Epidermal melanocyte (primary cell): ENCODE measurements at regions not wholly inside any gene's neighbourhood (a gene's known extent, or its start where the extent isn't known, plus 50 kb on each side); places are given as distances from the start of the nearest gene placed in this dataset.
"Not testable (repeated sequence)": the region's sequence is repeated elsewhere in the genome, so short reads cannot be mapped to it uniquely, and the experiment has no call there.

ENCODE experiments used
- DNase-seq: peaks from one replicate; pipeline ENCODE4 v3.0.0; 2011; ENCODE audit warnings: low spot score; ENCODE audit not compliant: insufficient read length

DNA sequence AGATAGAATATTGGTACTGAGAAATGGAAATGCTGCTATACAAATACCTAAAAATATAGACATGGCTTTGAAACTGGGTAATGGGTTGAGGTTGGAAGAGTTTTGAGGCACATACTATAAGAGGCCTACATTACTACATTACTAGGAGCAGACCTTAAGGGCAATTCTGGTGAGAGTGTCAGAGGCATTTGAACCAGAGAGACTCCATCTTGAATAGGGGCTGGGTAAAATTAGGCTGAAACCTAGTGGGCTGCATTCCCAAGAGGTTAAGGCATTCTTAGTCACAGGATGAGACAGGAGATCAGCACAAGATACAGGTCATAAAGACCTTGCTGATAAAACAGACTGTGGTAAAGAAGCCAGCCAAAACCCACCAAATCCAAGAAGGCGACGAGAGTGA, 104.6 kb upstream of the ADRA1B start:
- DNase-seq, result no peak

DNA sequence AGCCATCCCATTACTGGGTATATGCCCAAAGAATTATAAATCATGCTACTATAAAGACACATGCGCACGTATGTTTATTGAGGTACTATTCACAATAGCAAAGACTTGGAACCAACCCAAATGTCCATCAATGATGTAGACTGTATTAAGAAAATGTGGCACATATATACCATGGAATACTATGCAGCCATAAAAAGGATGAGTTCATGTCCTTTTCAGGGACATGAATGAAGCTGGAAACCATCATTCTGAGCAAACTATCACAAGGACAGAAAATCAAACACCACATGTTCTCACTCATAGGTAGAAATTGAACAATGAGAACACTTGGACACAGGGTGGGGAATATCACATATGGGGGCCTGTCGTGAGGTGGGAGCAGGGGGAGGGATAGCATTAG, 103.5 kb upstream of the ADRA1B start:
- DNase-seq, result not testable (repeated sequence)

DNA sequence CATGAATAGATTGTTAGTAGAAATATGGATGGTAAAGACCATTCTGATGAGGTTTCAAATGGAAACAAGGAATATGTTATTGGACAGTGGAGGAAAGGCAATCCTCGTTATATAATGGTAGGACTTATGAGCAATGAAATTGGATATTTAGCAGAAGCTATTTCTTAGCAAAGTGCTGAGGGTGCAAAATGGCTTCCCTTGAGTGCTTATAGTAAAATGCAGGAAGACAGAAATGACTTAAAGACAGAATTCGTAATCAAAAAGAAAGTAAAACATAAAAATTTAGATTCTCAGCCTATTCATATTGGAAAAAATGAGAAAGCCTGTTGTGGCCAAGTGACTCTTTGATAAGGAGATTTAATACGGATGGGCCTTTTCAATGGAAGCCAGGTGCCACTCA, 102.1 kb upstream of the ADRA1B start:
- no peak for DNase-seq

DNA sequence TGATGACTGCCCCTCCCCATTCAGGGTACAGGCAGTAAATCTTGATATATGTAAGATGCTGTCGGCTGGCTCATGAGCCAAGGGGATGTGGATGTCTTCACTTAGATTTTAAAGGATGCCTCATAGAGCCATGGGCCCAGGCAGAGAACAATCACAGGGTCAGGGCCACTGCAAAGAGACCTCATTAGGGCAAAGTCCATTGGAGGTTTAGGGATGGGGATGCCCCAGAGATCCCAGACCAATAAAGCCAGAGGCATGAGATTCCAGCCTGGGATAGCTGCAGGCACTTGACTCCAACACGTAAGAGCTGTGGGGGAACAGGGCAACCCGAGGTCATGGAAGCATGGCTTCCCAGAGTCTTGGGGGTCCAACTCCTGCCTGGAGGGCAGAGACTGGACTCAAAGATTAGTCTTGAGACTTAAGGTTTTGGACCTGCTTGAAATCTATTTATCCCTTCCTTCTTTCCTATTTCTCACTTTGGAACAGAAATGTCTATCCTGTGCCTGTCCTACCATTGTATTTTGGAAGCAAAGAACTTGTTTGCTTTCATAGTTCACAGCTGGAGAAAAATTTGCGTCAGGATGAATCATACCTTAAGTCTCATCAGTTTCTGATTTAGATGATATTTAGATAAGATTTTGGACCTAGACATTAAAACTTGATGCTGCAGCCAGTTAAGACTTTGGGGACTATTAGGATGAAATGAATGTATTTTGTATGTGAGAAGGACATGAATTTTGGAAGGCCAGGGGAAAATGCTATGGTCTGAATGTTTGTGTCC, 101.3 kb upstream of the ADRA1B start:
- DNase-seq, result no peak

DNA sequence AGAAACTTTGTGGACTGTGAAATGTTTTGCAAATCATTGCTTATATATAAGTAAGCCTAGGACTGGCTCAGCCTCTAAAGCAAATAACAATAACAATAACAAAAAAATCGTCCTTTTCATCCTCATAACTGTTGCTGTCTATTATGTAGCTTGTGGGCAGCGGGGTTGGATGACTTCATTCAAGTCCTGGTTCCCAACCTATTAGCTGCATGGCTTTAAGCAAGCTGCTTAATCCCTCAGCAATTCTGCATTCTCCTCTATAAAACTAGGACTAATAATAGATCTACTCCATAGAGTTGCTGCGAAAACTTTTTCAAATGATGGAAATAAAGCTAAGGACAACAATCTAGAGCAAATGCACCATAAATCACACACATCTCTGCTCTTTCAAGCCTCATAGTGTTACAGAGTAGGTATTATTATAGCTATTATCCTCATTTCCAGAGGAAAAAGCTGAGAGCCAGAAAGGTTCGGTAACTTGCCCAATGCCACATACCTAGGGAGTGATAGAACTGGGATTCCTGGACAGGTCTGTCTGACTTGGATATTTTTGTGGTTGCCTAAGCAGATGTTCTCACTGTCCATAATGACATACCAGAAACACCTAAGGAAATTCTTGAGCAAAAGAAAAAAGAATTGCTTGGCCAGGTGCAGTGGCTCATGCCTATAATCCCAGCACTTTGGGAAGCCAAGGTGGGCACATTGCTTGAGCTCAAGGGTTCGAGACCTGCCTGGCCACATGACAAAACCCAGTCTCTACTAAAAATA, 98.8 kb upstream of the ADRA1B start:
- DNase-seq, result no peak

DNA sequence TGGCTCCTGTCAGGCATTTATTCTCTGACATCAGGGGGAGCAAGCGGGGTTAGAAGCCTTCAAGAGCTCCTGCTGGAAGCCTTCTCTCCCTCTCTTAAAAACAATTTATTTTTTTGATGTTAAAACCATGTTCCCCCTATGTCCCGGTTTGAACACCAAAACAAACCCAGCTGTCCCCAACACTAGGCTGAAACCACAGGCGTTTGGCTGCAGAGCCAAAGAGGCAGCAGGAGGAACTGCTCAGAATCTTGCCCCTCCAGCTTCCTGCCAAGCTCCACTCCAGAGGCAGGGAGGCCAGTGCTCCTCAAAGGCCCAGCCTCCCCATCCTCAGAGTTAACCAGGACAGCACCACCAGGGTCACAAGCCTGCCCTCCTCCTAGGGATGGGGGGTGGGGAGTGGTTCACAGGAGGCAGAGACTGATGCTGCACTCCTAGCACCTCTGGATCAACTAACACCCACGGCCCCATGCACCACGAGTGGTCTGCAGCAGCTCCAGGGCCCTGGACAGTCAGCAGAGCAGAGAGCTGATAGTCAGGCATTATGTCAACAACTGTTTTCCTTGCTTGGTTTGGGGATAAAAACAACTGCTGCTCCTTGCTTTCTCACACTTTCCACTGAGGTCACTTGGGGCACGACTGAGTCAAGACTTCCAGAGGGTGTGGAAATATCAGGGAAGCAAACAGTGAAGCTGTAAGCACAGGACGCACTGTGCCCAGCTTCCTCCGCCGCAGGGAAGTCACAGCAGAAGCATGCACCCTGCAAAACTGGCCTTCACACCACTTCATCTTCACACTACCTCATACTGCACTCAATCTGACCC, 96.5 kb upstream of the ADRA1B start:
- DNase-seq, result no peak

DNA sequence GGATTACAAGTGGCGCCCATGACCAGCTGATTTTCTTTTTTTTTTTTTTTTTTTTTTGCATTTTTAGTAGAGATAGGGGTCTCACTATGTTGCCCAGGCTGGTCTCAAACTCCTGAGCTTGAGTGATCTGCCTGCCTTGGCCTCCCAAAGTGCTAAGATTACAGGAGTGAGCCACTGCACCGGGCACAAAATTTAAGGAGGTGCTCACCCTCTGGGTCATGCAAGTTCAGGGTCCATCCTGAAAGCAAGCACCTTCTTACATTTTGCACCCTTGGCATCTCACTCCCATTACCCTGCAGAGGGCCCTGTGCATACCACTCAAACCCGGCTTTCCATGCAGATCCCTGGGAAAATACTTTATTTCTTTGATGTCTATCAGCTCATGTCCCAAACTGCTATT, 95.6 kb upstream of the ADRA1B start:
- no peak for DNase-seq

DNA sequence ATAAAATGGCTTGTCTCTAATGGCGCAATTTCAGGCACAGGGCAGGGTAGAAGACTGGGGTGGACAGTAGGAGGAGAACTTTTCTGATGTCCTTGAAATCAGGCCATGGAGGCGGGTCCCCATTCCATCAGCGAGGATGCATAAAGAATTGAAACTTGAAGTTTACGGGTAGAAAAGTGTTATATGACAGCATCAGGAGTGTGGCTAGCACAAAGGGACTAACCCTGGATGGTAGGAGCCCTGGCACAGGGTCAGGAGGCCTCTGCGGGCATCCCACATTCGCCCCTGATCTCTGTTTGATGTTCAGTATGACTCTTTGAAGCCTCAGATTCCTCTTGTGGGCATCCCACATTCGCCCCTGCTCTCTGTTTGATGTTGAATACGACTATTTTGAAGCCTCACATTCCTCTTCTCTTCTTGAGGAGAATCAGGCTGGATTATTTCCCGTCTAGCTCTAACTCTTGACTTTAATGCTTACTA, 94.8 kb upstream of the ADRA1B start:
- no peak for DNase-seq

DNA sequence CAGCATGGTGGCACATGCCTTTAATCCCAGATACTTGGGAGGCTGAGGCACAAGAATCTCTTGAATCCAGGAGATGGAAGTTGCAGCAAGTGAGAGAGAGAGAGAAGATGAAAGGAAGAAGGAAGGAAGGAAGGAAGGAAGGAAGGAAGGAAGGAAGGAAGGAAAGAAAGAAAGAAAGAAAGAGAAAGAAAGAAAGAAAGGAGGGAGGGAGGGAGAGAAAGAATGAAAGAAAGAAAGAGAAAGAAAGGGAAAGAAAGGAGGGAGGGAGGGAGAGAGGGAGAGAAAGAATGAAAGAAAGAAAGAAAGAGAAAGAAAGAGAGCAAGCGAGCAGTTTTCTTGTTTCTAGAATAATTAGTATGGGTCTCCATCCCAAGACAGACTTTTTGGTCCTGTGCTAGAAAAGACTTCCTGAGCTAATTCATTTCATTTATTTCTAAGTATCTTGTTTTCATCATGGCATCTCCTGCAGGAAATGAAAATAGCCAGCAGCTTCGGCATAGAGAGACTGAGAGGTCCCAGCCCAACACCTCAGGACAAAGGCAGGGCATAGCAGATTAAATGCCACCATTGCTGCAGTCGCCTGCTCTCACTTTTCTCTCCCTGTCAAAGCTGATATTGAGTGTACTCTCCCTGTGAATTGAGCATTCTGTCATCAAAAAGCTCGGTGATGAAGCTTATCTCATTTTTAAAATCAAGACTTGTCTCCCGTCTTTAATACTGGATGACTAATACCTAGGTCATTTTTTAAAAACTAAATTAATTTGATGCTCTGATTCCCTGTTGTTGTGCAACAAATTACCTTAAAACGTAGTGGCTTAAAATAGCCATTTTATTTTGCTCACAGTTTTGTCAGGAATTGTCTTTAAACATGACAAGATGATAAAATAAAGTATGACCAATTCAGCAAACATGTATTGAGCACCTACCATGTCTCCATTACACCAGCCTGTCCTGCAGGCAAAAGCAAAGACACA, 91.8 kb upstream of the ADRA1B start:
- DNase-seq, result no peak

DNA sequence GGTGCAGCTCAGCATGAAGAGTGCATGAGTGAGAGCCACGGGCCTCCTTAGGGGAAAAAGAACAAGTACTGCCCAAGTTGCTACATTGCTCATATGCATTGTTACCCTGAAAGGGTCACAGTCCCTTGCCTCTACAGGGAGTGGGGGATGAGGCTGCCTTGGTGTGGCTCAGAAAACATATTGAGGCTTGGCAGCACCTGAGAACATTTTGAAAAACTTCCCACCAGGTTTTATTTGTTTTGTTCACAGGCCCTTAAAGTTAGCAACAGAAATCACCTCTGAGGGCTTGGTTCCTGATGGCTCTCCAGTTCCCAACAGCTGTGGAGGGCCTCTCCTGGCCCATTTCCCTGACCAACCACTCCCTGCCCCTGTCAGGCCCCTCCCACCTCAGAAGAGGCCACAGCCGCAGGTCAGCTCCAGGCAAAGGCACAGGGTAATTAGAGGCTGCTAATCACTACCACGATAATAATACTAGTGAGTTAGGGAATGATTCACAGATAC, 90.7 kb upstream of the ADRA1B start:
- DNase-seq, result no peak

DNA sequence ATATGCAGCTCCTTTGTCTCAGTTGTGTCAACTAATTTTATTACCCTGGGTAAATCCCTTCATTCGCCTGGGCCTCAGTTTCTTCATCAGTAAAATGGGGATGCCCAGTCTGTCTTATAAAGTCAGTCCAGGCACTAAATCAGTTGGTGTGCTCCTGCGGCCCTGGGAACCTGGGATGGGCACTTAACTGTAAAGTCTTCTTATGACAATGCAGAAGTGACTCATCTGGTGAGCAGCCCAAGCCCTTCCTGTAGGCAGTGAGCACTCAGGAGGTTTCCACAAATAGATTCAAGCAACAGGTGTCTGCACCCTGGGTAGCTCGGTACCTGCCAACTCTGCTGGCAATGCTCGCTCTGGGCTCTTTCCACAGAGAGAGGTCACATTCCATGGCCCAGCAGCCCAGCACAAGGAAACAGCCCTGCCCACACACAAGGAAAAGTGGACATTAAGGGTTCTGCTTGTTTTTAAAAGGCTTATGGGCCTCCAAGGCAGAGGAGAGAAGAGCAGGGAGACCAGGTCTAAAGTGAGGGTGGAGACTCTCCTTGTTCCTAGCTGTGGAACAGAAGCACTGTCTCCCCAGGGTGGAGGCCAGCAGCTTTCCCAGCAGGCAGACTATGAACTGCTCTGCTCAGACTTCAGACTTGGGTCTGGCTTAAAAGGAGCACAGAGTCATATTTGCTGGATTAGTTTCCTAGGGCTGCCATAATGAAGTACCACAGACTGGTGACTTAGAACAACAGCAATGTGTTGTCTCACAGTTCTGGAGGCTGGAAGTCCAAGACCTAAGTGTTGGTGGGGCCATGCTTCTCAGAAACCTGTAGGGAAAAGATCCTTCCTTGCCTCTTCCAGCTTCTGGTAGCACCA, 89.7 kb upstream of the ADRA1B start:
- DNase-seq, result no peak

DNA sequence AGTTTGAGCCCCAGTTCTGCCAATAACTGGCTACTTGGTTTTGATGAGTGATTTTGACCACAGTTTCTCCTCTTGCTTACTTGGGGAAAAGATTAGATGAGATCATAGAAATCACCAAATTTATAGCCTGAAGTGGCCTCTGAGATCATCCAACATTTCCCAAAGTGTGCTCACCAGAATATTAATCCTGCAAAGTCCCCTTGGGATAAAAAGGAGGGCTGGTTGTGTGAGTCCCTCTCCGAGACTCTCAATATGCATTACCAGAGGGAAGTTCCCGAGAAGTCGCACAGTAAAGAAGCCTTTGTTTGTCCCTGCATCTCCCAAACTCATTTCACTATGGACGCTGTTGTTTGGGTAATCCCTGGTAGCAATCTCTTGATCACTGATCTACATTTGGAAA, 88.4 kb upstream of the ADRA1B start:
- DNase-seq, result no peak

DNA sequence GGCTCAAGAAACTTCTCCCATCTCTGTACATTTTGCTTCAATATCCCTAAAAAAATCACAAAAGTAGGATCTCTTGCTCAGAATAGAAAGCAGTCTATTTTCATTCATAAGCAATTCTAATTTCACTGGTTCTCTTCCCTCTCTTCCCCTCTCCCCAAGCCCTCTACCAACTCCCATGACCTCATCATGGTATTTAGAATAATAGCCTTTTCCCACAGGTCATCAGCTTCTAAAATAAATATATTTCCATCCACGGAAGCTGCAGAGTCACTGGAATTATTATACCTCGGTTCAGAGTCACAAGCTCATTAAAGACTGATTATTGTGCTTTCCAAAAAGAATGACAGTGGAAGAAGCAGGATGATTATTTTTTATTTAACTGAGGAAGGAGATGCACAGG, 84.2 kb upstream of the ADRA1B start:
- no peak for DNase-seq

DNA sequence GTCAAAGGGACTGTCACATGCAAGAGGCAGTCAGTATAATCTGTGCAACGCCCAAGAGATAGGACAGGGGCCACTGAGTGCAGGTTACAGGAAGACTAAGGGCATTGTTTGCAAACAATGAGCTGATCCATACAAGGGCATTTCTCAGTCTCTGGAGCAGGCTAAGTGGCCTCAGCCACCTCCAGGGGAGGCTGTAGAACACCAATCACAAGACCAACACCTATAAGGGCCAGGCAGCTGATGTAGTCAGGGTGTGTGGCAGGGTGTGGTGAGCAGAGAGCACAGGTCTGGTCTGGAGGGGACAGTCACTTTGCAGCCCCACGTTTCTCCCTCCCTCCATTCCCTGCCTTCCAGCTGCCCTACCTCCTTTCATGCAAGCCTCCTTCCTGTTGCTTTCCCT, 83.2 kb upstream of the ADRA1B start:
- DNase-seq, result no peak

DNA sequence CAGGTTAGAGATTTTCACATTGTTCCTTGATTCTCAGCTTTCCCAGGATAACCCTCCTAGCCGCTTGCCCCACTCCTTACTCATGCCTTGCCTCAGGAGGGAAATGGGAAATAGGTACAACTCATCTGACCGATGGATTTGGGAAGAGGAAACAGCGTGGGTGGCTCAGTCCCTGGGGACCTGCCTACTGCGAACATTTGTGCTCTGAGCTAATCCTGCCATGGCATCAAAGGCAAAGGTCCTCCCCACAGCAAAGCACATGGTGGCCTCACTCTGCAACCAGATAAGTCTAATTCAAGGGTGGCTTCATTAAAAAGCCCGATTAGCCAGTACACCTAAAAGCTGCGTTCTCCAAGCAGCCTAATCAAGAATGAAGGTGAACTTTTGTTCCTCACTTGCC, 82.4 kb upstream of the ADRA1B start:
- DNase-seq, result no peak

DNA sequence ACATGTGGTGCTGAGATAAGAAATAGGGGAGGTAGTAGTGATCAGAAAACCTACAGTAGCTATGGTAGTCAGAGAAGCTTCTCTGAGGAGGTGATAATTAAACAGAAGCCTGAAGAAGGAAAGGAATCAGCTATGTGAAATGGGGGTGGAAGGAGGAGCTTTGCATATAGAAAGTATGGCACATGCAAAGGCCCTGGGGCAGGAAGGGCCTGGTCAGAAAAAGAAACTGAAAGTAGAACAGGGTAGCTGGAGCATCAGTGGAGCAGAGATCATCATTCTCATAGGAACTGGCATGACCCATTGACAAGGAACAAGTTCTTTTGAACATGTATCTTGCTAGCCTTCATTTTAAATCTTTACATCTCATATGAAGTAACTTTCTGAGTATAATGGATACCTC, 80.7 kb upstream of the ADRA1B start:
- DNase-seq, result no peak

DNA sequence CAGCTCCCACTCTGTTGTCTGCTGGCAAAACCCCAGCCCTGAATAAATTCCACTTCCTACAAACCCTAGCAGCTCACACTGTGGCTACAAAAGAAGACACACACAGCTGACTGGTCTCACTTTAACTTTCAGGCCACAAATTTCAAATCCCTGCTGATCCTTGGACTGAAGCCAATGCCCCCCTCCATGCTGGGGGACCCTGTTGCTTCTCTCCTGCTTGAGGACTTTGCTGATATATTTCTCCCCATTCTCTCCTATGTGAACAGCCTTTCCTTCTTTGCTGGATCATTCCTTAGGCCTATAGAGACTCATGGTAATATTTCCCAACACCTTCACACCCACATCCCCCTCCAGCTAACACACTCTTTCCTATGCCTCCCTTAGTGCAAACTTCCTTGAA, 79.6 kb upstream of the ADRA1B start:
- DNase-seq, result no peak

DNA sequence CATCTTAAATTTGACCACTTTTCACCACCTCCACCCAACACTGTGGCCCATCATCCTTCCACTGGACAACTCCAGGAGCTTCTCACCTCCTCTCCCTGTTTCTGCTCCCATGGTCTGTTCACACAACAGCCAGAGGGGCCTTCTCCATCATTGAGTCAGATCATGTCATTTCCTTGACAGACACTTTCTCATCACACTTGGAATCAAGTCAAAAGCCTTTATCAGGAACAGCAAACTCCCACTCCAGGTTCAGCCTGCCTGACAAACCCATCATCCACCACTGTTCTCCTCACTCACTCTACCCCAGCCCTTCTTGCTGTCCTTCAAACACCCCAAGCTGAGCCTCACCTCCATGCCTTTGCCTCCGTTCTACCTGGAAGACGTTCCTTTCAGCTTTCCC, 78.4 kb upstream of the ADRA1B start:
- DNase-seq, result no peak

DNA sequence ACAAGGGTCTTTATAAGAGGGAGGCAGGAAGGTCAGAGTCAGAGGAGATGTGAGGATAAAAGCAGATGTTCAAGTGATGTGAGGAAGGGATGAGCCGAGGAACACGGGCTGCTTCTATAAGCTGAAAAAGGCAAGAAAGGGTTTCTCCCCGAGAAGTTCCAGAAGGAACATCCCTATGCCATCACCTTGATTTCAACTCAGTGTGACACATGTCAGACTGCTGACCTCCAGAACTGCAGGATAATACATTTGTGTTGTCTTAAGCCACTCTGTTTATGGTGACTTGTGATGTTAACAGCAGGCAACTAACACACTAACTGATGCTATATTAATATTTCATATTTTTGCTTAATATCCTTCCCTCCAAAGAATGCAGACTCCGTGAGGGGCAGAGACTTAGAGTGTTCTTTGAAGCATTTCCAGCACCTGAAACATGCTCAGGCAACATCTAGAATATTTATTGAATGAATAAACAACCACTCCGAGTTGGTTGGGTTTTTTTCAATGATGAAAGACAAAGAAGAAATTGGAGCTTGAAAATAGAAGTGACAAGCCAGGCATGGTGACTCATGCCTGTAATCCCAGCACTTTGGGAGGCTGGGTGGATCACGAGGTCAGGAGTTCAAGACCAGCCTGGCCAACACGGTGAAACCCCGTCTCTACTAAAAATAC, 77.6 kb upstream of the ADRA1B start:
- DNase-seq, result no peak
